ENCODE measurements at regions not wholly inside any gene's neighbourhood (a gene's known extent, or its start where the extent isn't known, plus 50 kb on each side); places are given as distances from the start of the nearest gene placed in this dataset.

DNA sequence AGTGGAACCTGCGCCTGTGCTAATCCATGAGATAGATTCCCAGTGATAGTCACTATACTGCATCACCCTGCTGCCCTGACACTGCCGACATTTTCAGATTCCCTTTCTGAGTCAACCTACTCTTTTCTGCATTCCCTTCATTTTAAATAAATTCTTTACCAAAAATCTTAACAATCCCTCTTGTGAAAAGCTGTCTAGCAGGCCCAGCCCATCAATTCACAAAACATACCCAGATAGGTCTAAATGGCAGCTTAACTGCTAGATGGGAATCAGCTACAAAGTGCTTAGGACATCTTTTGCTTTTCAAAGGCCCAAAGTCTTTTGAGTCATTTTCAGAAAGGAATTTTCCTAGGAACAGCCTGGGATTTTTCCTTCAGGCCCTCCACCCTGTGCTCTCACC, 180.1 kb upstream of the PTBP2 start:
- CTCF ChIA-PET: no interaction called here

More for the DNA sequence above, 180.1 kb upstream of the PTBP2 start:
- Histone ChIP-seq H3K27ac (ENCODE audit: low read depth in 2 of 2, low read length in 1 of 2) (no peak overlapping the region), H4K20me1 (ENCODE audit: insufficient read depth) (no peaks in the 10 kb centered on the region), H3K4me3 (ENCODE audit: low read depth in 2 of 2, low read length in 1 of 2) (no peak overlapping the region), H3K27me3 (ENCODE audit: insufficient read depth) (no peaks in the 10 kb centered on the region), H3K9me3 (no peaks in the 10 kb centered on the region), H3K4me2 (no peak overlapping the region), H2AFZ (ENCODE audit: low read depth) (no peak overlapping the region), H3K36me3 (replicated peaks in 1 of 2; ENCODE audit: control insufficient read depth in 1 of 2, insufficient read depth in 2 of 2, low read length in 1 of 2) (no peaks in the 10 kb centered on the region), H3K9ac (no peak overlapping the region), H3K4me1 (ENCODE audit: control insufficient read depth in 1 of 2, insufficient read depth in 2 of 2, low read depth in 1 of 2, low read length in 1 of 2) (peaks cover 15 to 17% of the 10 kb centered on the region in 2 experiments; a peak in 3 of 4 replicates), H3F3A (replicated peaks; ENCODE audit: insufficient read depth) (peaks cover 3% of the 10 kb centered on the region), H3K9me2 (no peaks in the 10 kb centered on the region), H3K79me2 (ENCODE audit: insufficient read depth) (no peaks in the 10 kb centered on the region)
- 65% methylated on average over 2 of the region's 2 CpGs for WGBS (ENCODE audit: low lambda C conversion rate)
- no peak for DNase-seq
- TF ChIP-seq CTCF (IDR thresholded peaks at IDR 0.05) (no peak), MXI1 (IDR thresholded peaks at IDR 0.05; ENCODE audit: low read depth, low read length) (no peak), JUND (IDR thresholded peaks at IDR 0.05) (no peak), RAD21 (IDR thresholded peaks at IDR 0.05; ENCODE audit: low read length) (no peak), RXRA (IDR thresholded peaks at IDR 0.05; ENCODE audit: borderline replicate concordance, low read depth) (no peak), SIN3A (IDR thresholded peaks at IDR 0.05; ENCODE audit: borderline replicate concordance, low read depth, low read length) (no peak), FOXJ3 (CRISPR knock-in tag; IDR thresholded peaks at IDR 0.05) (no peak), GABPA (IDR thresholded peaks at IDR 0.05; ENCODE audit: low read depth) (no peak)
- TF ChIP-seq, protein P1, sequence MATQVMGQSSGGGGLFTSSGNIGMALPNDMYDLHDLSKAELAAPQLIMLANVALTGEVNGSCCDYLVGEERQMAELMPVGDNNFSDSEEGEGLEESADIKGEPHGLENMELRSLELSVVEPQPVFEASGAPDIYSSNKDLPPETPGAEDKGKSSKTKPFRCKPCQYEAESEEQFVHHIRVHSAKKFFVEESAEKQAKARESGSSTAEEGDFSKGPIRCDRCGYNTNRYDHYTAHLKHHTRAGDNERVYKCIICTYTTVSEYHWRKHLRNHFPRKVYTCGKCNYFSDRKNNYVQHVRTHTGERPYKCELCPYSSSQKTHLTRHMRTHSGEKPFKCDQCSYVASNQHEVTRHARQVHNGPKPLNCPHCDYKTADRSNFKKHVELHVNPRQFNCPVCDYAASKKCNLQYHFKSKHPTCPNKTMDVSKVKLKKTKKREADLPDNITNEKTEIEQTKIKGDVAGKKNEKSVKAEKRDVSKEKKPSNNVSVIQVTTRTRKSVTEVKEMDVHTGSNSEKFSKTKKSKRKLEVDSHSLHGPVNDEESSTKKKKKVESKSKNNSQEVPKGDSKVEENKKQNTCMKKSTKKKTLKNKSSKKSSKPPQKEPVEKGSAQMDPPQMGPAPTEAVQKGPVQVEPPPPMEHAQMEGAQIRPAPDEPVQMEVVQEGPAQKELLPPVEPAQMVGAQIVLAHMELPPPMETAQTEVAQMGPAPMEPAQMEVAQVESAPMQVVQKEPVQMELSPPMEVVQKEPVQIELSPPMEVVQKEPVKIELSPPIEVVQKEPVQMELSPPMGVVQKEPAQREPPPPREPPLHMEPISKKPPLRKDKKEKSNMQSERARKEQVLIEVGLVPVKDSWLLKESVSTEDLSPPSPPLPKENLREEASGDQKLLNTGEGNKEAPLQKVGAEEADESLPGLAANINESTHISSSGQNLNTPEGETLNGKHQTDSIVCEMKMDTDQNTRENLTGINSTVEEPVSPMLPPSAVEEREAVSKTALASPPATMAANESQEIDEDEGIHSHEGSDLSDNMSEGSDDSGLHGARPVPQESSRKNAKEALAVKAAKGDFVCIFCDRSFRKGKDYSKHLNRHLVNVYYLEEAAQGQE (IDR thresholded peaks at IDR 0.05; ENCODE audit: low read depth, low read length): no peak
- POLR2A ChIA-PET: no interaction called here

Measured in SK-N-SH (cell line).